HG03196 (cell line): ENCODE measurements at regions not wholly inside any gene's neighbourhood (a gene's known extent, or its start where the extent isn't known, plus 50 kb on each side); places are given as distances from the start of the nearest gene placed in this dataset.
"Not testable (repeated sequence)": the region's sequence is repeated elsewhere in the genome, so short reads cannot be mapped to it uniquely, and the experiment has no call there.

ENCODE experiments used
- ATAC-seq: cut with Tn5 transposase; IDR thresholded peaks from one replicate; pipeline ENCODE4 v1.9.1; 2021; ENCODE audit not compliant: unreplicated experiment

DNA sequence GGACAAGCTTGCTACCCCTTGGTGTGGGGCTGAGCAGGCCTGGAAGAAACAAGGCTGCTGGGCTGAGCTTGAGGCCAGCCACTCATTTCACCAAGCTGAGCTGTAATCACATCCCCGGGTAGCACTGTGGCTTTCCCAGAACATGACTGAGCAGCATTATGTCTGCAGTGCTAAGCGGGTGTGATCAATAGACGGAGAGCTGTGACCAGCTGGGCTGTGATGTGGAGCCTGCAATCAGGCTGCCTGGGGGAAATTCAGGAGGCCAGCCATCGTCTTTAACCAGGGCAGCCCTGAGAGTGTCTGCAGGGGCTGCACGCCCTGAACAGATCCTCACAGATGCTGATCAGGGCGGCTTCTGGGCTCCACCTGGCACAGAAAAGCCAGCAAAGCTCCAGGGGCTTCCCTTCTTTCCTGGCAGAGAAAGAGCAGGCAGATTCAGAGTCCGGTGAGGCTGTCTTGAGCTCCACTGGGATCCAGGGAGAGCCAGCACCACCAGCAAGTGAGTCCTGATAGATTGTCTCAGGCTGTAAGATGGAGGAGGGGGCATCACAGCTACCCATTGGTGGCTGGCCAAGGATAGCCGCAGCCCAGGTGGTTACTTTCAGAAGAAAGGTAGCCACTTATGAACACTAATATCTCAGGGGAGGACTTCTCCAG, 165.9 kb downstream of the NRN1 start:
- no peak for ATAC-seq

- ATAC-seq = no peak
Measured at GRCh38 chr6:5838656-5839396, 167.9 kb downstream of the NRN1 start.

GRCh38 chr6:5837323-5837722, 169.4 kb downstream of the NRN1 start:
- ATAC-seq = no peak

- not testable (repeated sequence) for ATAC-seq
Measured at GRCh38 chr6:5836597-5836996, 170.1 kb downstream of the NRN1 start.

GRCh38 chr6:5833120-5833519, 173.6 kb downstream of the NRN1 start:
- ATAC-seq = no peak

- ATAC-seq = no peak
Measured at GRCh38 chr6:5832668-5833067, 174.1 kb downstream of the NRN1 start.

GRCh38 chr6:5831219-5831862, 175.4 kb downstream of the NRN1 start:
- ATAC-seq = peak; percentile 62

- no peak for ATAC-seq
Measured at GRCh38 chr6:5828296-5828695, 178.4 kb downstream of the NRN1 start.

- ATAC-seq = no peak
Measured at GRCh38 chr6:5827056-5827904, 179.4 kb downstream of the NRN1 start.

DNA sequence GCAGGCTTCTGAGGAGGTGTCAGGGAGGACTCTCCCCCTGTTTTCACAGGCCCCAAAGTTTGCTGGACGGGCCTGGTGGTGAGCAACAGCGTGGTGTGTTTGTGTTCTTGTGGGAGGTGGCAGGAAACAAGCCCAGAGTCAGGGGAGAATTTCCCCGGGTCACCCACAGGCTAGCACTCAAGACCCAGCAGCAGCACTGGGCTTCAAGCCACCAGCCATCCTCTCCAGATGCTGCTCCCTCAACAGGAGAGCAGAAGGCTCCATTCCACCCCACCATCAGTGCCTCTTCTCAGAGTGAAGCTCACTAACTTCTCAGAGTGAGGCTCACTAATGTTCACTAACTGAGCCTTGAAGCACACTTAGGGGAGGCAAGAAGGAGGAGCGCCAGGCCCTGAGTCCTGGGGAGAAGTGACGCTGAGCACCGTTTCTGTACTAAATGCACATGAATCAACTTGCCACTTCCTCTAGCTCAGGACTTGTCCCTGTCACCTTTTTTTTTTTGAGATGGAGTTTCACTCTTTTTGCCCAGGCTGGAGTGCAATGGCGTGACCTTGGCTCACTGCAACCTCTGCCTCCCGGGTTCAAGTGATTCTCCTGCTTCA, 182.2 kb downstream of the NRN1 start:
- not testable (repeated sequence) for ATAC-seq
